HG02852 (cell line): ENCODE measurements at regions not wholly inside any gene's neighbourhood (a gene's known extent, or its start where the extent isn't known, plus 50 kb on each side); places are given as distances from the start of the nearest gene placed in this dataset.

Experiments used
- ATAC-seq: cut with Tn5 transposase; IDR thresholded peaks from one replicate; pipeline ENCODE4 v1.9.1; 2021; ENCODE audit warnings: mild to moderate bottlenecking, moderate library complexity; ENCODE audit not compliant: unreplicated experiment

GRCh38 chr18:46262856-46263255, 158.7 kb downstream of the HAUS1 start:
- ATAC-seq = no peak

GRCh38 chr18:46264255-46264654, 160.1 kb downstream of the HAUS1 start:
- ATAC-seq = peak; percentile 34

- no peak for ATAC-seq
Observed at GRCh38 chr18:46265196-46266156, 161.3 kb downstream of the HAUS1 start.

GRCh38 chr18:46266473-46266872, 162.3 kb downstream of the HAUS1 start:
- no peak for ATAC-seq

- no peak for ATAC-seq
Observed at GRCh38 chr18:46268671-46269070, 164.5 kb downstream of the HAUS1 start.

GRCh38 chr18:46269275-46269674, 165.1 kb downstream of the HAUS1 start:
- no peak for ATAC-seq

GRCh38 chr18:46271488-46271887, 167.3 kb downstream of the HAUS1 start:
- ATAC-seq = no peak

- ATAC-seq = no peak
Observed at GRCh38 chr18:46273861-46274260, 169.7 kb downstream of the HAUS1 start.

GRCh38 chr18:46274266-46274665, 170.1 kb downstream of the HAUS1 start:
- no peak for ATAC-seq

GRCh38 chr18:46275370-46275769, 171.2 kb downstream of the HAUS1 start:
- no peak for ATAC-seq

- ATAC-seq = no peak
Observed at GRCh38 chr18:46276748-46277147, 172.6 kb downstream of the HAUS1 start.

- ATAC-seq = no peak
Observed at GRCh38 chr18:46278481-46279465, 174.6 kb downstream of the HAUS1 start.

- no peak for ATAC-seq
Observed at GRCh38 chr18:46279673-46280072, 175.5 kb downstream of the HAUS1 start.

- ATAC-seq = peak; percentile 87
Observed at GRCh38 chr18:46281185-46282176, 177.3 kb downstream of the HAUS1 start.

- no peak for ATAC-seq
Observed at GRCh38 chr18:46282177-46282570, 178.0 kb downstream of the HAUS1 start.

GRCh38 chr18:46282646-46283045, 178.5 kb downstream of the HAUS1 start:
- no peak for ATAC-seq

- ATAC-seq = no peak
Observed at GRCh38 chr18:46283268-46283667, 179.1 kb downstream of the HAUS1 start.

- no peak for ATAC-seq
Observed at GRCh38 chr18:46283895-46284295, 179.7 kb downstream of the HAUS1 start.

- ATAC-seq = no peak
Observed at GRCh38 chr18:46289463-46289862, 185.3 kb downstream of the HAUS1 start.

- no peak for ATAC-seq
Observed at GRCh38 chr18:46289931-46290330, 185.7 kb downstream of the HAUS1 start.
